Fibroblast of villous mesenchyme (primary cell): ENCODE measurements at regions not wholly inside any gene's neighbourhood (a gene's known extent, or its start where the extent isn't known, plus 50 kb on each side); places are given as distances from the start of the nearest gene placed in this dataset.

ENCODE experiments used
- DNase-seq: peaks from one replicate; pipeline ENCODE4 v3.0.0-alpha.2; 2010; ENCODE audit warnings: low read depth
- H3K4me3 ChIP-seq: 2 replicates; pipeline ENCODE4 v1.5.1; 2011; ENCODE audit warnings: low read depth, mild to moderate bottlenecking, low read length
- CTCF ChIP-seq: IDR thresholded peaks from 2 replicates; pipeline ENCODE4 v1.5.1; 2012; ENCODE audit warnings: low read depth, mild to moderate bottlenecking, low read length; ENCODE audit not compliant: insufficient read depth

- H3K4me3 ChIP-seq: no peak overlapping the region
- no peak for TF ChIP-seq CTCF
- DNase-seq: no peak
Measured at GRCh38 chr3:132822266-132822665, 100.1 kb upstream of the NPHP3 start.

- TF ChIP-seq CTCF: no peak
- H3K4me3 ChIP-seq: no peak overlapping the region
- no peak for DNase-seq
Measured at GRCh38 chr3:132821314-132821713, 99.1 kb upstream of the NPHP3 start.

- no peak overlapping the region for H3K4me3 ChIP-seq
- no peak for TF ChIP-seq CTCF
- DNase-seq: no peak
Measured at GRCh38 chr3:132818251-132818650, 96.0 kb upstream of the NPHP3 start.

- TF ChIP-seq CTCF: no peak
- no peak for DNase-seq
- no peak overlapping the region for H3K4me3 ChIP-seq
Measured at GRCh38 chr3:132817646-132818177, 95.5 kb upstream of the NPHP3 start.

- no peak overlapping the region for H3K4me3 ChIP-seq
- no peak for DNase-seq
- TF ChIP-seq CTCF: no peak
Measured at GRCh38 chr3:132805071-132805470, 82.9 kb upstream of the NPHP3 start.

- no peak for DNase-seq
- no peak for TF ChIP-seq CTCF
- H3K4me3 ChIP-seq: no peak overlapping the region
Measured at GRCh38 chr3:132804498-132804897, 82.3 kb upstream of the NPHP3 start.

GRCh38 chr3:132803889-132804288 lies 81.7 kb upstream of the NPHP3 start:
- no peak overlapping the region for H3K4me3 ChIP-seq
- no peak for DNase-seq
- peak; percentile 16 for TF ChIP-seq CTCF
